GM18502 (cell line): ENCODE measurements at regions not wholly inside any gene's neighbourhood (a gene's known extent, or its start where the extent isn't known, plus 50 kb on each side); places are given as distances from the start of the nearest gene placed in this dataset.
"Not testable (repeated sequence)": the region's sequence is repeated elsewhere in the genome, so short reads cannot be mapped to it uniquely, and the experiment has no call there.

ENCODE experiments used
- ATAC-seq: cut with Tn5 transposase; IDR thresholded peaks from one replicate; pipeline ENCODE4 v1.9.1; 2021; ENCODE audit warnings: mild to moderate bottlenecking; ENCODE audit not compliant: unreplicated experiment, poor library complexity

DNA sequence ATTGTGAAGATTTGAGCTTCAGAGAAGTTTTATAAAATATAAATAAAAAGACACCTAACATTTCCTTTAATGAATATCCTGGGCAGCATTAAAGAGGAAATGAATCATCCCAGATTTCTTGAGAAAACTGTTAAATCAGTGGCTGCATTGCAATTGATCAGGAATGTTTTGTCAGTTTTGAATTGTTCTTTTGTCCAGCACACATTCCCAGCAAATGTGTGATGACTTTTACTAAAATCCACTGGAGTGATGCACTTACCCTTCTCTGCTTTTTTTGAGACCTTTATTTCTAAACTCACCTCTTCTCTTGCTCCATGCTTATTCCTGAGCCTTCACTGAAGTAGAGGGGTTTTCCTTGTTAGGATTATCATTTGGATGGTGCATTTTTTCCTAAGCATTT is 1307.2 kb downstream of the CDH8 start:
- ATAC-seq: no peak

DNA sequence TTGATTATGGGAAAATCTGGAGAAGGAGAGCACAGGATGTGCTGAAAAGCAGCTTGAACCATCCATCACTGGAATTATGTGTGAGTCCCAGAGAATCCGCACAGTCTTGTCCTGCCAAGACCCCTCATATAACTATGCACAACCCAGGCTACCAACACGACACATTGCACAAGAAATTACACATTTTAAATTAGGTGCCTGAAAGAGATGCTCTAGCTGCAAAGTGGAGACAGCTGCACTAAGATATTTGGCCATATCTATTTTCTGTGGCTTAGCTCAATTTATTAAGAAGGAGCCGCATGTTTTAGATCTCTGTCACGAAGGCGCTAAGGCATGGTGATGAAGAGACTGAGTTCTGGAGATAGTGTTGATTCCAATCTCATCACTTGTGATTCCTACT is 1308.4 kb downstream of the CDH8 start:
- ATAC-seq: no peak

DNA sequence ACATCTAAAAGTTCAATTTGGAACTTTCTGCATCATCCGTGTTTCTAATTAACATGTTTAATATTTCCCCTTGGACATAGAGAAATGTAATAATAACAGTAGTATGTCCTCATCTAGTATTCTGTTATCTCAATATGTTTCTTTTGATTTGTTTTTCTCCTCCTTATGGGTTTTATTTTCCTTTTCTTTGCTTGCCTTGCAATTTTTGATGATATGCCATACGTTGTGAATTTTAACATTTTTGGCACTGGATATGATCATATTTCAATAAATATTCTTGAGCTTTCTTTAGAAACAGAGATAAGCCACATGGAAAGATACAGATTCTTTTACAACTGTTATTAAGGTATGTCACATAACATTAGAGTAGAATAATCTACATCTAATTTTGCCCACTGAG is 1316.2 kb downstream of the CDH8 start:
- ATAC-seq: no peak

DNA sequence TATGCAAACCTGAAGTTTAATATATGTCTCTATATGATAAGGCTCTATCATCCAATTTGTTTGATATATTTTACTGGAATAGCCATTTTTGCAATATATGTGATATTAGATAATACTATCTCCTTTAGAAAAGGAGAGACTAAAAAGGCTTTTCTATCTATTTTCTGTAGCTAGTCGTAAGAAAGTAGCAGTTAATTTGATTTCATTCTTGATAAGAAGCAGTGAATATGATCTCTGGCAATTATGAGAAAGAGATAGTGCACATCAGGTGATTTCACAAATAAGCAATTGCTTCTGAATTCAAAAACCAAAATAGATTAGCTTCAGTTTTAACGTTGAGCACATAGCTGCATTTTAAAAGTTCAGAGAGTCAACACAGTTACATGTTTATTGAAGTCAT is 1318.4 kb downstream of the CDH8 start:
- no peak for ATAC-seq

DNA sequence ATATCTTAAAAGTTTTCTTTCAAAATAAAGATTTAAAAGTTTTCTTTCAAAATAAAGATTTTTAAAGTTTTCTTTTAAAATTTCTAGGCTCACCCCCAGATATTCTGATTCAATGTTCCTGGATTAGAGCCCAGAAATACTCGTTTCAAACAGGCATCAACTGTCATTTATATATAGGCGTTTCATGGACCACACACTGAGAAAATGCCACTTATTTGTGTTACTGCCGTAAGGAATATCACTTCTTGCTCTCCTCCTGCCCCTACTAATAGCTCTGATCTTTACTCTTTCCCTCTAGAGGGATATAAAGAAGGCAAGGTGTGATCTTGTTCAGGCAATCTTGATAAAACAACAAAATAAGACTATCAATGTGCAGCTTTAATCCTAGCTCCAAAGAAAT is 1324.1 kb downstream of the CDH8 start:
- no peak for ATAC-seq

DNA sequence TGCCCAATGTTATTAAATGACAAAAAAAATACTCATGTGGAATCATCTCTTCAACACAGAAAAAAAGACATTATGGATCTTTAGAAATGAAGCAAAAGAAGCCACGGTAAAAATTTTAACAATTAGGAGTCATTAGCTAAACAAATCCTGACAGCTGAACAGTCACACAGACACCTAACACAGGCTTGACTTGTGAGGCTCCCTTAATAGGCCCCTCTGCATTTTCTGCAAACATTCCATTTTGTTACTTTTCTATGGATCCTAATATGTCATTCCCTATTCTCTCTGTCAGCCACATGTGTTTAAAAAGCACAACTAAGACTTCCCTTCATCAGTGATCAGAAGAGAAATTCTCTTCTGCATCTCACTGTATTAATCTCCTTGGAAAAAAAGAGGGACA is 1331.5 kb downstream of the CDH8 start:
- ATAC-seq: no peak

DNA sequence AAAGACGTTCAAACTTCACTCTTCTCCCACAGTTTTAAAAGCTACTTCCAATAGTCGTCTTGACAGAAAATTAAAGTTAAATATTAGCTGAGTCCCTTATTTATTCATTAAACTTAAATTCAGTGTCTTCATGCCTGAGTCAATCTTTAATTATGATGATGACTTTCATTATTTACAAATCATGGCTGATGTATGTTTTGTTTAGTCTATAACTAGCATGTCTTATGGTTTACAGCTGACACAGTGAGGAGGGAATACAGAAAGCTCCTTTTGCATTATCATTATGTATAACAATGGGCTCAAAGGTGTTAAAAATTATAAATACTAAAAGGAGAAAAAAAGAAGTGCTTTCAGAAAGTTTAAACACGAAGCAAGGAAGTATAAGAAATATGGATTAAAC is 1333.1 kb downstream of the CDH8 start:
- no peak for ATAC-seq

DNA sequence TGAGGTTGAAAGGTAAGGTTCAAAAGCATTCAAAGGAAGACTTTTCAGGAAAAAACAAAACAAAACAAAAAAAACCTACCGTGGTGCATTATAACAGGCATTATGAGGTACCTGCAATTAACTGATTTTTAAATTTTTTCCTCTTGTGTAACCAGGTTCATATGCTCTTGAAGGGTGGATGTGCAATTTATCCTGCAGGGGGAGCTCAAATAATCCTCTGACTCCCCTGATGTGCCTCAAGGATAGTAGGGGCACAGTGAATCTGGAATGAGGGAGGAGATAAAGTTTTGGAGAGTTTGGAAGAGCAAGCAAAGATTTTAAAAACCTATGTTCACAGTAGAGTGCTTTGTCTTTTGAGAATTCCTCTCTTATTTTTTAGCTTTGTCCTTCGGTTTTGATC is 1349.4 kb downstream of the CDH8 start:
- ATAC-seq: no peak

DNA sequence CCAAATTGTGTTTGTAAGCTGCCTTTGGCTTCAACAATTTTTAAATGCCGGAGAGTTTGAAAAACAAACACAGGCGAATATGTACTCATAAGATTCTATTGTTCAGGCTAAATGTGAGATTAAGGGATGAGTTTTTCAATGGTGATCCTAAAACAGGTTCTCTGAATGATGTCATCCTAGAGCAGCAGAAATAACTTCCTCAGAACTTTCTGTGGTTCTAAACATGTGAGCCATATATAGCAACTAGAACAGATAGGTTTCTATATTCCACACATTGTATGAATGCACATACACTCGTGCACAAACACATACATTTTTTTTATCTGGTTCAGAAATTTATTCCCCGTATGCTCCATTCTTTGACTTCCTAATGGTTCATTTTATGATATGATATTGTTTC is 1352.2 kb downstream of the CDH8 start:
- no peak for ATAC-seq

DNA sequence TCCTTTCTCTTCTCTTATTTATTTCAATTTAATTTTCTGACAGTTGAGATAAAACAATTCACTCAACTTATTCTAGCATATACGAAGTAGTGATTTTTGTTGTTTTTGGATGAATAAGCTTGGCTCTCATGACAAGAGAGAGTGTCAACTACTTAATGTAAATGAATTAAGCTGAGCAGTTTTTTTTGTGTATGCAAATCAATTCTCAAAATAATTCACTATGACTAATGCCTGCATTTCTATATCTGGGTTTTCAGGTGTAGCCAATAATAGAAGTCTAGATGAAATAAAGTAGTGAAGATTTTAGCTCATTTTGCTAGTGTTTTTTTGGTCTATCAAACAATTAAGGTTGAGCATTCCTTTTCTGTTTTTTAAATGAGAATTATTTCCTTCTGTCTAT is 1354.0 kb downstream of the CDH8 start:
- no peak for ATAC-seq

DNA sequence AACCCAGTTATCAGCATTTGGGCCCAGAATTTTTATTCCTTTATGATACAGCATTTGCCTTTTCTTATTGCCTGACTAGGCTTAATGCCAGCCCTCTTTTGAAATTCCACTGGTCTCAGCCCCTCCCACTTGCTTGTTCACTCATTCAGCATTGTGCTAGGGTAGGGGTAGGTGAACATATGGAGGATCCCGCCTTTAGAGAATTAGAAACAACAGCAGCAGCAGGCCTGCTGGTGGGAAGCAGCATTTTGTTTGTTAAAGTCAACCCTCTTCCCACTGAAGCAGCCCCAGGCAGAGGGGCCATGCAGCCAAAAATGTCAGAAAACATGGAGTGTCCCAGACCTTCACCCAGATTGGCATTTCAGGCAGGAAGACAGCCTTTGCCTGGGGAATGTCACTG is 1355.2 kb downstream of the CDH8 start:
- ATAC-seq: no peak

DNA sequence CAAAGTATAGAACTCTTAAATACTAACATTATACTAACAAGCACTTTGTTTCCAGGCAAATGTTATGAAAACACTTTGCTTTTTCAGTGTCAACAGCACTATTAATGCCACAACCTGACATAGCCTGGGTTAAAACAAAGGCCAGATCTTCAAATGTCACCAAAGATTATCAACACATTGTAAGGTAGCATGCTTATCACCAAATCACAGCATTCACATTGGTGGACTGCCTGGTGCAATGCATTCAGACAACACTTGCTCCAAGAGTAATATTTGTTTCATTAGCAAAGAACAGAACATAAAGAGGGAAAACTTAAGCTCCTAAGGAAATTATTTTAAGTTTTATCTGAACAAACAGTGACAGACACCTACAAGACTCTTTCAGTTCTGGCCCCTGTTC is 1361.2 kb downstream of the CDH8 start:
- no peak for ATAC-seq

DNA sequence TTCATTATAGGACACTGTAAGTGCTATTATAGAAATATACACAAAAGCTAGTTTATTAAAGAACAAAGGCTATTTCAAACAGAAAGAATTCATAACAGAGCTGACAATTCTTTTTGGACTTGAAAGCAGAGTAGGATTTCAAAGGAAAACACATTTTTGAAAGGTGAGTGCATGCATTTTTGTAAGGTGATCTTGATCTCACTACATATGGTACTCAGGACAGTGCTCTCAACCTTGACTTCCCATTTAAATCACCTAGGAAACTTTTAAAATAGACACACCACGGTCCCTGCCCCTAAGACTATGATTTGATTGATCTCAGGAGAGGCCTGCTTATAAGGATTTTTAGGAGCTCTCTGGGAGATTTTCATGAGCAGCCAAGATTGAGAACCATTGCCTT is 1362.0 kb downstream of the CDH8 start:
- ATAC-seq: no peak

DNA sequence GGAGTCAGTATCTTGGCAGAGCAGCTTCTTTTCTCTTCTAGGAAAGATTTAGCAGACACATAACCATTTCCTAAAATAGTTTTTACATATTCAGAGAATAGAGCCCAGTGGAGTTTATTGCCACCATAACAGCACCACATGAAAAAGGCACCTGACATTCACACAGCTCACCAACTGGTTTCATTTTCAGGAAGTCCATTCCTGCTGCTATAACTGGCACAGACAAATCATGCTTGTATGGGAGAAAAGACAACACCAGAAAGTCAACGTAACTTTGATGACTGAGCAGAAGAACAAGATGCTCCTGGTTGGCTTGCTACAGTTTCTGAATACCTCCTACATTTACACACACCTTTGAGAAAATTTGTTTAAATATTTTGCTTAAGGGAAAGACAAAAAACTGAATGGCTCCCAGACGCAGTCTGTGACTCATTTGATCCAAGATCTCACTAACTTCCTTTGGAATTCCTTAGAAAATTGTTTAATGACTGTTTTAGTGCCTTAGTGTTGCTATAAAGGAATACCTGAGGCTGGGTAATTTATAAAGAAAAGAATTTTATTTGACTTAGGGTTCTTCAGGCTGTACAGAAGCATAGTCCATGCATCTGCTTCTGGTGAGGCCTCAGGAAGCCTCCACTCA is 1380.6 kb downstream of the CDH8 start:
- ATAC-seq: no peak

DNA sequence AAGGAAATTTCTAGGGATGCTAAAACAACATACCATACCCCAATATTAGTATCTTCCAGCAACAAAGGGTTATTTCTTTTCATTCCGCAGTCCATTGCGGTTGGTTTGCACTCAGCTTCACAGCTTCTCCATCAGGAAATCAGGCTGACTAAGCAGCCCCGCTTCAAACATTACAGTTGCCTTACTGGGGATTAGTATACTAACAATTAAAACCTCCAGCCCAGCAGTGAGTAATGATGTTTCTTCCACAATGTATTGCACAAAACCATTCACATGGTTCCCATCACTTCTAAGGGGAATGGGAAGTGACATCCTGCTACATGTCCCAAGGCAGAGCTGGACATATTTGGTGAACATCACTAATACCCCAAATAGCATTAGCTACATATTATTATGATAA is 1384.9 kb downstream of the CDH8 start:
- ATAC-seq: no peak

DNA sequence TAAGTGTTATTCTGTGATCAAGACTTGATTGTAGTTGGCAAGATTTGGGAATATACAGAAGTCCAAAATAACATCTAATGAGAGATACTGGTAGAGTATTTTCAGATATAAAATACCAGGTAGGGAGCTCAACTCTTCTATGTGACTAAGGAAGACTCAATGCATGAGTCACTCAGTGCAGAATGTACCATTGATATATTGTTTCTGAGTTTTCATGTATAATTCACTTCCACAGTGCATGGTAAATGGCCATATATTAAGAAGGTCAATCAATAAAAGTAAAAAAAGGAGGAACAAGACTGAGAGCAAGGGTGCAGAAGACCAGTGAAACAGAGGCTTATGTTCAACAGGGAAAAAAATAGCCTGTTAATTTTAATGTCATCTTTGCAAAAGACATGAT is 1387.9 kb downstream of the CDH8 start:
- ATAC-seq: no peak

DNA sequence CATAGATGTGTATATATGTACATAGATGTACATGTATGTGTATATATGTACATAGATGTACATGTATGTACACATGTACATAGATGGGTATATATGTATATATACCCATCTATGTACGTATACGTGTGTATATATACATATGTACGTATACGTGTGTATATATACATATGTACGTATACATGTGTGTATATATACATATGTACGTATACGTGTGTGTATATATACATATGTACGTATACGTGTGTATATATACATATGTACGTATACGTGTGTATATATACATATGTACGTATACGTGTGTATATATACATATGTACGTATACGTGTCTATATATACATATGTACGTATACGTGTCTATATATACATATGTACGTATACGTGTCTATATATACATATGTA is 1388.8 kb downstream of the CDH8 start:
- not testable (repeated sequence) for ATAC-seq

DNA sequence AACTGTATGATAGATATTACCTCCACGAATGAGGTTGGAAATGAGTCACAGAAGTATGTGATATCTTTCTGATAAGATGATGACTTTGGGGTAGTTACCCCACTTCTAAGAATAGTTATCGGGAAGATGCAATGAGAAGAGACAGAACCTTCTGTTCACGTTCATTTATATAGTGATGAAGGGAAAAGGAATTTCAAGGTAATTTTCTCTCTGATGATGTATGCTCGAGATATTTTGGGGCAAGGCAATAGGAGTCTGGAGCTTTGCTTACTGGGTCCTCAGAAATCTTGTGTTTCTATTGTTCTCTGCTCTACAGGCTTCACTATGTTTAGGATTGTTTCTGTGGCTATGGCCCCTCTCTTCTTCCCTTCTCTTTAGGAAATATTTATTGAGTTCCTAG is 1389.6 kb downstream of the CDH8 start:
- no peak for ATAC-seq

DNA sequence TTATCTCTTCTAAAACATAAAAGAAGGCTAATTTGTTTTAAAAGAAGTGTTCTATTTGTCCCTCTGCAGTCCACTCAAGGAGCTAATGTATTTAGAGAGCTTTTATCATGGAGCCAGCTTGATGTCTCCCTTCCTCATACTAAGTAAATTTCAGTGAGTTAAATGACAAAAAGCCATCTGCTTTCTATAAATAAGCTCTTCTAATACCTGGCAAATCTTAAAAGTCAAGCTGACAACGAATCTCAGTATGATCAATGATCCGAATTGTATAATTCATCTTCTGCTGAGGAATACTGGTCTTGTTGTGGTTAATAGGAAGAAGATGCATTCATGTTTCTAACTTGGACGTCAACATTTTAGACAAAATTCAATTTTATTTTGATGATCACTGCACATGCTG is 1390.7 kb downstream of the CDH8 start:
- ATAC-seq: no peak

DNA sequence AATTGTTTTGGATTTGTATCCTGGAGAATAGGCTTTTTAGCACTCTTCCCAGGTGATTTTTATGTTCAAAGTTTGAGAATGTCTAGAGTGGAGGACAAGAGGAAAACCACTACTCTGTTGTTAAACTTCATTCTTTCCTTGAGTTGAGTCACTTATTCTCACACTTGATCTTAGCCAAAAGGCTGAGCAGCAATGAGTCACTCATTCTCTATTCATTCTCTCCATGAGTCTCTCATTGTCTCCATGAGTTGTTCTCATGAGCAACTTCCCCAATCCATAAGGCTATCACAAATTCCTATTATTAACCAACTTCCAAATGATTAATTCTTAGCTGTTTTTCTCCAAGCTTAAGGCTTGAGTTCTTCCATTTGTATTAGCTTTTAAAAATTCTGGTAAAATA is 1393.3 kb downstream of the CDH8 start:
- ATAC-seq: no peak

DNA sequence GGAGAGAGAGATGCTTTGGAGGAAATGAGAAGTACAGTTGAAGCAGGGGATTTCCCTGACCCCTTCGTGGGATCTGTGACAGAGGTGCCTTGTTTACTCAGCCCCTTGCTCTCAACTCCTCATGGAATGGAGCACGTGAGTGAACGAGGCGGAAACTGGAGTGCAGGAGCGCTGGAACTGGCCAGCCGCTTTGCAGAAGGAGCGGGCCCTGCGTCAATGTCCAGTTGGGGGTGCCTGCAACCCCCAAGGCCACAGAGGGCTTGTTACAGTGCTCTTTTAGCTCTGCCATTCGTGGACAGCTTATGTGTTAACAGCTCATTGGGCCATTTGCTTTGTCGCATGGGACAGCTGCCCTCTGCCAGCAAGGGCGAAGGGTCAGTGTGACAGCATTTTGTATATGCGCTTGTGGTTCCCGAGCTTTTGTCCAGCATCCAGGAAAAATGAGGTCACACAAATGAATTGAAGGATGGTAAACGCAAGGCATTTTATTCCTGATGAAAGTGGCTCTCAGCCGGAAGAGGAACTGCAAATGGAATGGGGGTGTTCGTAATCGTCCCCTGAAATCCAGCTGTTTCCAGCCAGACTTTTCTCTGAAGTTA is 1395.1 kb downstream of the CDH8 start:
- ATAC-seq: no peak

DNA sequence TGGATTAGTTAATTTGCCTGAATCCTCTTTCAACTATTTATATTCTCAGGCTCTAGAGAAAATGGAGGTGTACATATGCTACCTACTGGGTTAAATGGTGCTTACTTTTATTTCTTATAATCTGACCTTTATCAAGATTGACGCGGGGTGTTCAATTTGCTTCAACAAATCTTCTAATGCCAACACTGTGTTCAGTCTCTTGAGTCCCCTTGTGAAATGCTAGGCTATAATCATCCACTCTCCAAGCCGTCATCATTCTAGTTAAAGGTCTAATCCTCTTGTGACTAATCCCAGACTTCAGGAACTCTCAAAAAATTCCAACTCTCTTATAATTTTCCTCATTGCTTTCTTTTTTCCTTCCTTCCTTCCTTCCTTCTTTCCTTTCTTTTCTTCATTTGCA is 1396.2 kb downstream of the CDH8 start:
- no peak for ATAC-seq

DNA sequence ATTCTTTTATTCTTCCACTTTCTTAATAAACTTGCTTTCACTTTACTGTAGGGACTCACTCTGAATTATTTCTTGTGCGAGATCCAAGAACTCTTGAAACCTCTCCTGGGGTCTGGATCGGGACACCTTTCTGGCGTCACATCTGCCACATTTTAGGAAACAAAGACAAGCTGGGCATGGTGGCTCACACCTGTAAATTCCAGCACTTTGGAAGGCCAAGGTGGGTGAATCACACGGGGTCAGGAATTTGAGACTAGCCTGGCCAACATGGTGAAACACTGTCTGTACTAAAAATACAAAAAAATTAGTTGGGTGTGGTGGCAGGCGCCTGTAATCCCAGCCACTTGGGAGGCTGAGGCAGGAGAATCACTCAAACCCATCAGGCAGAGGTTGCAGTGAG is 1399.6 kb downstream of the CDH8 start:
- not testable (repeated sequence) for ATAC-seq
